NOMO-1 treated with dmso at 0.1 percent for 144 hours (cell line): ENCODE measurements at regions not wholly inside any gene's neighbourhood (a gene's known extent, or its start where the extent isn't known, plus 50 kb on each side); places are given as distances from the start of the nearest gene placed in this dataset.
"Not testable (repeated sequence)": the region's sequence is repeated elsewhere in the genome, so short reads cannot be mapped to it uniquely, and the experiment has no call there.

ENCODE experiments used
- DNase-seq: peaks from one replicate; lab custom pipeline; 2025; ENCODE audit not compliant: unreplicated experiment; lab: John Stamatoyannopoulos, UW

- DNase-seq: no peak
Measured at GRCh38 chr2:150063432-150063889, 424.0 kb downstream of the RND3 start.

DNA sequence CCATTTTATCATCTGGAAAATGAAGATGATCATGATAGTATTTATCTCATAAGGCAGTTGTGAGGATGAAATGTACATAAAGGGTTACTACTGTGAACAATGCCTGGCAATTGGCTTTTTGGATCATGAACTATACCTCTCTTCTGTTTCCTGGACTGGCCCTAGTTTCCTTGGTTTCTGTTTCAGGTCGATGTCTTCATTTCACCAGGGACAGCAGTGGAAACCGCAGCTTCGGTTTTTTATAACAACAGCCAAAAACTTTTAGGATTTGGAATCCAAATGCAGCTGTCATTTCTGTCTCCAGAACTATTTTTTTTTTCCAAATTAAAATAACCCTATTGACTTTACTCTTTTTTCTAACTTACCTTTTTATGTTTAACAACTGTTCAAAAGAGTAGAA, 425.1 kb downstream of the RND3 start:
- DNase-seq: no peak

DNA sequence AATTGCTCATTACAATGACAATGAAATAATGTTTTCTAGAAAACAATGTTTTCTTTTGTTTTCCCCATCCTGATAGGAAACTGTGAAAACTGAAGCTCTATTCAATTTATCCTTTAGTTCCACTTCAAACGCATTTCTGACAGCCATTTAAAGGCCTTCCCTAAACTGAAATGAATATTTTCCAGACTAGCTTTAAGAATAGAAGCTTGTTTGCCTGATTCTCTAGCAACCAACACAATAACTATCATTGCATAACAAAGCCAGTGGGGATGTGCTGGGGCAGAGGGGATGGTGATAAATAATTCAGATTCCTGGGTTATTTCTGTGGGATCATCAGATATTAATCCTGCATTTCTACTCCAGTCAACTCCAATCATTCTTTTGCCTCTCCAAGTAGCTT, 427.1 kb downstream of the RND3 start:
- DNase-seq: no peak

DNA sequence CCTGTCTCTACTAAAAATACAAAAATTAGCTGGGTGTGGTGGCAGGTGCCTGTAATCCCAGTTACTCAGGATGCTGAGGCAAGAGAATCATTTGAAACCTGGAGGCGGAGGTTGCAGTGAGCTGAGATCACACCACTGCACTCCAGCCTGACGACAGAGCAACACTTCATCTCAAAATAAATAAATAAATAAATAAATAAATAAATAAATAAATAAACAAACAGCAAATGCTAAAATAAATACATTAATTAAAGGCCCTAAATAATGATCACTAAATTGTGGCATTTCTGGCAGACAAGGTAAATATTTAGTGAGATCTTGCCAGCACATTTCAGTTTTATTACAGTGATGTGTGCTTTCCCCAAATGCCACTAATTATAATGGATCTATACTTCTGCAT, 427.8 kb downstream of the RND3 start:
- not testable (repeated sequence) for DNase-seq

DNA sequence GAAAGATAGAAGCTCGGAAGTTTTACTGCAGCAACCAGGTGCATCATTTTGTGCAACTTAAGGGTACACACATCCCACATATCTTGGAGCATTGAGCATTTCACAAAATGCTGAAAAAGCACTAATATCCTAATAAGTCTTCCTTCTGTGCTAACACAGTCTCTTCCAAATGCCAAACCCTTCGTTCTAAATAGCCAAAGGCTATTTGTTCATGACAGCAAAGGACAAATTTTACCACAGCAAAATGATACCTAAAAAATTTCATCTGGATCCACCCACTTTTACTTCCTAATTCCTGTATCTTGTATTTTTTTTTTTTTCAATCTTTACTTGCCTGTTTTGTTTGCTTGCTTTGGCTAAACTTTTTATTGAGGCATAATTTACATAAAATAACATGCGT, 435.0 kb downstream of the RND3 start:
- DNase-seq: no peak

GRCh38 chr2:150051004-150051403, 436.5 kb downstream of the RND3 start:
- no peak for DNase-seq

- DNase-seq: no peak
Measured at GRCh38 chr2:150050036-150050435, 437.4 kb downstream of the RND3 start.

DNA sequence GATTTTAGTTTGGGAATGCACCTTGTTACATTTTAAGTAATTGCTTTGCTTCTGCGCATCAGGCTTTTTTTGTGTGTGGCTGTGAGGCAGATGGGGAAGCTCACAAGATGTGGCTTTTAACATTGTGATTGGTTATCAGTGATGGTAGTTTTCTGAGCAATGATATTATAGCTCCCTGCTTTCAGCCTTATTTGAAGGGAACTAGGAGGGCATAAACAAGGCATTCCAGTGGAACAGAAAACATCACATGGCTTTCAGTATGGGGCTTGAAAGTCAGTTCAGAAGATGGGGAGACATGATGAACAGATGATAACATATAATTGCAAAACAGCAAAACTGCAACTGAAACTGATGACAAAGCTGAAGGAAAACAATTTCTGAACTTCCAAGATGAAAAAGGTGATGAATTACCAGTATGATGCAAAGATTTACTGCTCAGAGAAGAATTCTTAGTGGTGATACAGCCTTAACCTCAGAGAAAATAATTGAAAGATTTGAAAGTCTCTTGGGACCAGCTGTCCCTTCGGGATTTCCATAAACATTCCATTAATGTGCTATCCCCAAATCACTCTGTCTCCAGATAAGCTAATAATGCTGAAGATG, 439.7 kb downstream of the RND3 start:
- no peak for DNase-seq

GRCh38 chr2:150046810-150047209, 440.7 kb downstream of the RND3 start:
- no peak for DNase-seq

DNA sequence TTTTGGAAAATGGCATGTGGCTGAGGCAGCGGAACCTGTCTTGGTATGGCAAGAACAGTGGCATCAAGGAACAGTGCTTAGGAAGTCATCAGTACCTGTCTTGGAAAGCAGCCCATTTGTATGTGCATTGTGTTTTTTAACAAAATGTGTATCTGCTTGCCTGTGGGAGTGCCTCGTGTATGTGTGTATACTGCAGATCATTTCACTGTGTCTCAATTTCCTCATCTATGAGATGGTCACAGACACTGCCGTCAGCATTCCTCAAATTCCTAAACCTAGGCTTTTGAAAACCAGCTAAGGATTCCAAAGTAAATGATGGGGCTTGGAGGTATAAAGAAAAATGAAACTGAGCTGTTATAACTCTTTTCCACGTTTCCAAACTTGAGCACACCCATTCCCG, 441.3 kb downstream of the RND3 start:
- DNase-seq: no peak

DNA sequence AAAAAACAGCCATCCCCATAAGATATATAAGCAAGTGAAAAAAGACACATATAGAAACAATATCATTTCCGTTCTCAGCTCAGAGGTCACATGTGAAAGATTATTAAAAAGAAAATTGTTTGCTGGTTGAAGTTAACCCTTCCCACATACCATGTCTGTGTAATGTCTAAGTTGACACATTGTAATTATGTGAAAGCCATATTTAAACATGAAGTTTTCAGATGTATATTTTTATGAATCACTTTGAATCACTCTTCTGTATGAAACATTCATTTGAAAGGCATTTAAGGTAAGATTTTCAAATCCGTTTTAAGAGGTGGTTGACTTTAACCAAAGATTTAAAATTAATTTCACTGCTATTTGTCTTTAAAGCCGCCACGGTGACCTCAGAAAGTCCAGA, 441.9 kb downstream of the RND3 start:
- no peak for DNase-seq

DNA sequence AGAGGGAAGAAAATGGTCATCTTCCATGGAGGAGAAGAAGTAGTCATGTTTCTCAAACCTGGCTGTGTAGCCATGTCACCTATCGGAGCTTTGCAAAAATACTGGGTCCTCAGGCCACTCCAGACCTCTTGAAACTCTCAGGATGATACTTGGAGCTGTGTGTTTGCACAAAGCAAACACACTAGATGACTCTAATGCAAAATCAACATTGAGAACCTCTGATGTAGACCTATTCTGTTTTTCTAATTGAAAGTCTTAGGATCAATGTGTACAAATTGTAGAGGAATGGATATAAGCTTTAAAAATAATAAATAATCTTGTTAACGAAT, 444.3 kb downstream of the RND3 start:
- no peak for DNase-seq

DNA sequence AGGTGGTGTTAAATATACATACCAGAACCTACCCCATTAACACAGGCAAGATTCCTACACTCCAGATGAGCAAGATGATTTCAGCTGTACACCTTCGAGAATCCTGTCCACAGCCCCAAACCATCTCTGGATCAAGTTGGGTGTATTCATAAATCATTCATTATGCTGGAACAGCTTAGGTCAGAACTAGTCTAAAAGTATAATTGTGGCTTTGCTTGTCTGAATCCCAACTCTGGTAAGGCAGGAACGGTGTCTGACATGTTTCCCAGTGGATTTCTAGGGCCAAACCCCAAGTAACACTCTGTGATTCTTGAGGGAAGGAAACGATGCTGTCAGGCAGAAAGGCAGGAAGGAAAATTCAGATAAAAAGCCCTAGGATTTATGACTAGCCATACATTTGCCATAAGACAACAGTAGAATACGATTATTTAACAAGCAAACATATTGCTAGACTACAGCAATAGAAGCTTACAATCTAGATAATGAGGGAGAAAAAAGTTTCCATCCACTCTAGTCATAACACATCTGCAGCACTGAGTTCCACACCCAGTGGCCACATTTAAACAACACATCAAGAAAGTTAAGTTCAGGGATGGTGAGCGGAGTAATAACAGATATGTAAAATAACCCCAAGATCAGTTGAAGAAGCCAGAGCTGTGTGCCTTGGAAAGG, 444.8 kb downstream of the RND3 start:
- DNase-seq: no peak

- DNase-seq: no peak
Measured at GRCh38 chr2:150041722-150042425, 445.6 kb downstream of the RND3 start.

GRCh38 chr2:150036622-150037021, 449.0 kb upstream of the MMADHC start:
- no peak for DNase-seq

- DNase-seq: no peak
Measured at GRCh38 chr2:150034665-150035064, 447.1 kb upstream of the MMADHC start.

- DNase-seq: no peak
Measured at GRCh38 chr2:150030436-150031190, 443.0 kb upstream of the MMADHC start.

DNA sequence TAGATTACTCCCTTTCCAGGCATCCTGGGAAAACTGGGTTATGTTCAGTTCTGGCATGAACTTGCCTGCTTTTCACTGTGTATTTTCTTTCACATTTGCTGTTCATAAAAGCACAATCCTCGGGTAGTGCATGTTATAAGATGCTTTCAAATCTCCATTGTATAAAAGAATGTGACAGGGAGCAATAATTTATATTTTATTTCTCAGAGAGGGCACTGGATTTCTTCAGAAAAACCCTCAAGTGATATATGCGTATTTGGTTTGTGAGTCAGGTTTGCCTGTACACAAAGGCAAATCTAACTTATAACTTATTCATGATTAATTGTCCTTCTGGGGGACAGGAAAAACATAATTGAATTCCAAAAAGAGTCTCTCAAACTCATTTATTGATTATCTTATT, 440.7 kb upstream of the MMADHC start:
- DNase-seq: no peak

DNA sequence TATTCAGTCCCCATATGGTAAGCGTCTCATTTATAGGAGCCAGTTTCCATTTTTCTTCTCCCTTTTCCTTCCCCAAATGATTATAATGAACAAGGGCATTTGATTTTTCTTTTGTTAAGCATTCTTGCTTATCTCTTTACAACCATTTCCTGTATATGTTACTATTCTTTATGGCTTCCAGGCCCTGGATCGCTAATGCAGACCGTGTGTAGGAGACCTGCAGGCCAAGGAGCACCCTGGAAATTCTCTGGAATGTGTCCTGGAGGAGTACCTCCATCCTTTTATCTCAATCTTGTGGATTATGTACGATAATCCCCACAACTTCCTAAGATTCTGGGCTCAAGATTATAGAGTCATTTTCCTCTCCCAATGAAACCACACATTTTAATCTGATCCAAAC, 439.6 kb upstream of the MMADHC start:
- DNase-seq: no peak

- DNase-seq: no peak
Measured at GRCh38 chr2:150023663-150024062, 436.1 kb upstream of the MMADHC start.

DNA sequence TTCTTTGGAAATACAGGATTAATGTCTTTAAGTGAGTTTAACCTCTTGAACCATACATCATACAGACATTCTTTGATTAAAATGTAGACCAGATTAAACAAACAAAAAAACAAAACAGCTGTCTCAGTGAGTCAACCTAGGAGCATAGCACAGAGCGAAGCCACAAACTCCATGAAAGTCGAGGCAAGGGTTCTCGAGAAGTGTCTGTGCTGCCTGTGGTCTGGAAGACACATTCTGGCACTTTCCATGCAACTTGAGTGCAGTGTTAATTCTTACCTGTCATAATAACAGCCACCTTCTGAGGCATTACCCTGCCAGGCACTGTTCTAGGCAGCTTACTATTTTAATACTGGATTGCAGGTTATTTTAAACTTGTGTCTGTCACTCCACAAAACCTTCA, 435.5 kb upstream of the MMADHC start:
- no peak for DNase-seq
